Mesendoderm (in vitro differentiated cells): ENCODE measurements at regions not wholly inside any gene's neighbourhood (a gene's known extent, or its start where the extent isn't known, plus 50 kb on each side); places are given as distances from the start of the nearest gene placed in this dataset.

Experiments used
- DNase-seq: peaks from one replicate; pipeline ENCODE4 v3.0.0; 2013
- H2AK5ac ChIP-seq: 2 replicates; pipeline ENCODE4 v1.6.1; 2013; ENCODE audit warnings: low read length, inconsistent platforms
- H2BK120ac ChIP-seq: 2 replicates; pipeline ENCODE4 v1.6.1; 2013; ENCODE audit warnings: low read depth, mild to moderate bottlenecking, low read length, moderate library complexity, mixed read lengths
- H2BK15ac ChIP-seq: replicated peaks from 2 replicates; pipeline ENCODE4 v1.6.1; 2013; ENCODE audit warnings: low read depth, mild to moderate bottlenecking, moderate library complexity
- H2BK5ac ChIP-seq: 2 replicates; pipeline ENCODE4 v1.6.1; 2013; ENCODE audit warnings: low read length, inconsistent platforms
- H3K18ac ChIP-seq: 2 replicates; pipeline ENCODE4 v1.6.1; 2013; ENCODE audit warnings: mild to moderate bottlenecking, low read length, mixed read lengths
- H3K23ac ChIP-seq: one replicate; pipeline ENCODE4 v1.6.1; 2013; ENCODE audit warnings: low read length
- H3K27ac ChIP-seq: 2 replicates; pipeline ENCODE4 v1.5.1; 2013; ENCODE audit warnings: low read depth, mild to moderate bottlenecking, inconsistent platforms, low read length, moderate library complexity
- H3K27me3 ChIP-seq: 2 replicates; pipeline ENCODE4 v1.6.1; 2013; ENCODE audit warnings: low read length, control low read depth, mild to moderate bottlenecking, inconsistent platforms; ENCODE audit not compliant: insufficient read depth, poor library complexity
- H3K36me3 ChIP-seq: 2 replicates; pipeline ENCODE4 v1.6.1; 2013; ENCODE audit warnings: low read length, inconsistent platforms; ENCODE audit not compliant: control insufficient read depth, insufficient read depth
- H3K4ac ChIP-seq: one replicate; pipeline ENCODE4 v1.6.1; 2013; ENCODE audit warnings: low read depth, mild to moderate bottlenecking, low read length, moderate library complexity
- H3K4me1 ChIP-seq: 2 replicates; pipeline ENCODE4 v1.6.1; 2013; ENCODE audit warnings: low read depth, low read length, inconsistent platforms; ENCODE audit not compliant: control insufficient read depth
- H3K4me2 ChIP-seq: 2 replicates; pipeline ENCODE4 v1.6.1; 2013; ENCODE audit warnings: low read length
- H3K4me3 ChIP-seq: 2 replicates; pipeline ENCODE4 v1.5.1; 2013; ENCODE audit warnings: mild to moderate bottlenecking, low read length
- H3K56ac ChIP-seq: one replicate; pipeline ENCODE4 v1.6.1; 2013; ENCODE audit warnings: low read length
- H3K79me1 ChIP-seq: 2 replicates; pipeline ENCODE4 v1.6.1; 2013; ENCODE audit warnings: low read length, inconsistent platforms
- H3K79me2 ChIP-seq: 2 replicates; pipeline ENCODE4 v1.6.1; 2013; ENCODE audit warnings: mild to moderate bottlenecking, low read length; ENCODE audit not compliant: control insufficient read depth, insufficient read depth
- H3K9ac ChIP-seq: 2 replicates; pipeline ENCODE4 v1.6.1; 2013; ENCODE audit warnings: low read length, inconsistent platforms
- H4K5ac ChIP-seq: one replicate; pipeline ENCODE4 v1.6.1; 2013; ENCODE audit warnings: low read length
- H4K8ac ChIP-seq: one replicate; pipeline ENCODE4 v1.6.1; 2013; ENCODE audit warnings: low read depth, mild to moderate bottlenecking, control low read depth, low read length, moderate library complexity
- WGBS: extraction: QIAGEN DNeasy Blood & Tissue Kit; methylation state at CpG from one replicate; pipeline ENCODE4 v1.1.7; 2013; ENCODE audit warnings: low lambda C conversion rate, missing lambda C conversion rate; ENCODE audit not compliant: insufficient coverage; ENCODE audit errors: extremely low coverage; 5-methylcytosine and 5-hydroxymethylcytosine counted together

DNA sequence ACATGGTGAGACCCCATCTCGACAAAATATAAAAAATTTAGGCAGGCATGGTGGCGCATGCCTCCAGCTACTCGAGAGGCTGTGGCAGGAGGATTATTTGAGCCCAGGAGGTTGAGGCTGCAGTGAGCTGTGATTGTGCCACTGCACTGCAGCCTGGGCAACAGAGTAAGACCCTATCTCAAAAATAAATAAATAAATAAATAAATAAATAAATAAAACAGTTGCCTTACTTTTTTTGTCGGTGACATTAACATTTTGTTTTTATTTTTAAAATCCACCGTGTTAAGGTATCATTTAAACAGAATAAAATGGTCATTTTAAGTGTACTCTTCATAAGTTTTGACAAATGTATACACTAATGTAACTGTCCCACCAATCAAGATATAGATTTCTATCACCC is 57.0 kb downstream of the RASL11A start:
- no peak overlapping the region for H2BK15ac ChIP-seq
- H3K4me1 ChIP-seq: no peaks in the 10 kb centered on the region
- H3K4me2 ChIP-seq: no peak overlapping the region
- no peaks in the 10 kb centered on the region for H3K27me3 ChIP-seq
- no peaks in the 10 kb centered on the region for H3K79me2 ChIP-seq
- H2AK5ac ChIP-seq: no peak overlapping the region
- H3K36me3 ChIP-seq: no peaks in the 10 kb centered on the region
- no peak overlapping the region for H3K18ac ChIP-seq
- H2BK120ac ChIP-seq: no peak overlapping the region
- no peak overlapping the region for H4K5ac ChIP-seq
- no peak overlapping the region for H3K9ac ChIP-seq
- H4K8ac ChIP-seq: no peak overlapping the region
- H3K79me1 ChIP-seq: no peaks in the 10 kb centered on the region
- H3K4ac ChIP-seq: no peak overlapping the region
- no peak overlapping the region for H3K23ac ChIP-seq
- H3K4me3 ChIP-seq: no peak overlapping the region
- no peak overlapping the region for H3K27ac ChIP-seq
- no peak overlapping the region for H3K56ac ChIP-seq
- H2BK5ac ChIP-seq: no peak overlapping the region
- WGBS: no CpG with 5 or more reads among the region's 5 CpGs
- DNase-seq: no peak

GRCh38 chr13:27329210-27329609 is 58.6 kb downstream of the RASL11A start:
- H3K56ac ChIP-seq: no peak overlapping the region
- H2BK5ac ChIP-seq: no peak overlapping the region
- H4K8ac ChIP-seq: no peak overlapping the region
- no peak overlapping the region for H2AK5ac ChIP-seq
- no peaks in the 10 kb centered on the region for H3K79me1 ChIP-seq
- WGBS: no CpG with 5 or more reads among the region's 5 CpGs
- H3K23ac ChIP-seq: no peak overlapping the region
- no peaks in the 10 kb centered on the region for H3K4me1 ChIP-seq
- no peaks in the 10 kb centered on the region for H3K27me3 ChIP-seq
- H3K36me3 ChIP-seq: no peaks in the 10 kb centered on the region
- no peak overlapping the region for H3K18ac ChIP-seq
- no peak overlapping the region for H2BK120ac ChIP-seq
- H4K5ac ChIP-seq: no peak overlapping the region
- DNase-seq: no peak
- no peak overlapping the region for H2BK15ac ChIP-seq
- H3K27ac ChIP-seq: no peak overlapping the region
- H3K9ac ChIP-seq: no peak overlapping the region
- H3K4ac ChIP-seq: no peak overlapping the region
- H3K4me3 ChIP-seq: no peak overlapping the region
- H3K79me2 ChIP-seq: no peaks in the 10 kb centered on the region
- H3K4me2 ChIP-seq: no peak overlapping the region

GRCh38 chr13:27334774-27335435 is 64.3 kb downstream of the RASL11A start:
- Histone ChIP-seq H3K27me3 (no peaks in the 10 kb centered on the region), H3K18ac (no peak overlapping the region), H2BK5ac (no peak overlapping the region), H3K23ac (no peak overlapping the region), H4K8ac (no peak overlapping the region), H3K4me2 (no peak overlapping the region), H3K56ac (no peak overlapping the region), H3K4me1 (no peaks in the 10 kb centered on the region), H2BK120ac (no peak overlapping the region), H4K5ac (no peak overlapping the region), H3K79me2 (no peaks in the 10 kb centered on the region), H3K79me1 (no peaks in the 10 kb centered on the region), H2BK15ac (no peak overlapping the region), H3K4ac (no peak overlapping the region), H3K9ac (no peak overlapping the region), H2AK5ac (no peak overlapping the region), H3K27ac (no peak overlapping the region), H3K4me3 (no peak overlapping the region), H3K36me3 (no peaks in the 10 kb centered on the region)
- no CpG with 5 or more reads among the region's 13 CpGs for WGBS
- no peak for DNase-seq

- Histone ChIP-seq H3K4ac (no peak overlapping the region), H3K4me3 (no peak overlapping the region), H2BK5ac (no peak overlapping the region), H3K56ac (no peak overlapping the region), H4K8ac (no peak overlapping the region), H3K27me3 (no peaks in the 10 kb centered on the region), H3K4me1 (no peaks in the 10 kb centered on the region), H3K36me3 (no peaks in the 10 kb centered on the region), H3K4me2 (no peak overlapping the region), H2BK15ac (no peak overlapping the region), H3K79me1 (no peaks in the 10 kb centered on the region), H3K79me2 (no peaks in the 10 kb centered on the region), H2BK120ac (no peak overlapping the region), H3K23ac (no peak overlapping the region), H3K18ac (no peak overlapping the region), H3K27ac (no peak overlapping the region), H3K9ac (no peak overlapping the region), H2AK5ac (no peak overlapping the region), H4K5ac (no peak overlapping the region)
- WGBS: no CpG with 5 or more reads among the region's 6 CpGs
- no peak for DNase-seq
Observed at GRCh38 chr13:27336014-27336673, 65.5 kb downstream of the RASL11A start.

GRCh38 chr13:27338207-27338606 is 67.6 kb downstream of the RASL11A start:
- Histone ChIP-seq H3K9ac (no peak overlapping the region), H3K23ac (no peak overlapping the region), H2BK5ac (no peak overlapping the region), H3K36me3 (no peaks in the 10 kb centered on the region), H3K56ac (peak overlapping the region; percentile 25), H3K4me1 (no peaks in the 10 kb centered on the region), H2AK5ac (no peak overlapping the region), H2BK15ac (no peak overlapping the region), H2BK120ac (no peak overlapping the region), H3K4ac (no peak overlapping the region), H4K5ac (no peak overlapping the region), H3K27ac (no peak overlapping the region), H3K79me1 (no peaks in the 10 kb centered on the region), H3K18ac (no peak overlapping the region), H3K79me2 (no peaks in the 10 kb centered on the region), H3K27me3 (no peaks in the 10 kb centered on the region), H3K4me2 (no peak overlapping the region), H3K4me3 (no peak overlapping the region), H4K8ac (no peak overlapping the region)
- no CpG with 5 or more reads among the region's 1 CpG for WGBS
- no peak for DNase-seq

- H3K79me2 ChIP-seq: no peaks in the 10 kb centered on the region
Observed at GRCh38 chr13:27338816-27339215, 68.2 kb downstream of the RASL11A start.

More at GRCh38 chr13:27338816-27339215, 68.2 kb downstream of the RASL11A start:
- no peaks in the 10 kb centered on the region for H3K79me1 ChIP-seq
- H2BK120ac ChIP-seq: no peak overlapping the region
- peak; percentile 82 for DNase-seq
- H3K27ac ChIP-seq: no peak overlapping the region
- H2AK5ac ChIP-seq: no peak overlapping the region
- H3K23ac ChIP-seq: no peak overlapping the region
- H2BK5ac ChIP-seq: no peak overlapping the region
- no peak overlapping the region for H2BK15ac ChIP-seq
- H3K4me1 ChIP-seq: no peaks in the 10 kb centered on the region
- H3K4me3 ChIP-seq: no peak overlapping the region
- H4K5ac ChIP-seq: no peak overlapping the region
- no peaks in the 10 kb centered on the region for H3K36me3 ChIP-seq
- H3K4me2 ChIP-seq: no peak overlapping the region
- no peak overlapping the region for H3K4ac ChIP-seq
- H3K56ac ChIP-seq: no peak overlapping the region
- no peak overlapping the region for H3K18ac ChIP-seq
- H3K27me3 ChIP-seq: no peaks in the 10 kb centered on the region
- no peak overlapping the region for H4K8ac ChIP-seq
- no peak overlapping the region for H3K9ac ChIP-seq
- WGBS: no CpG with 5 or more reads among the region's 8 CpGs
